CD4-positive, alpha-beta T cell treated with Interleukin-21 for 1 hour (primary cell): ENCODE measurements at regions not wholly inside any gene's neighbourhood (a gene's known extent, or its start where the extent isn't known, plus 50 kb on each side); places are given as distances from the start of the nearest gene placed in this dataset.
"Not testable (repeated sequence)": the region's sequence is repeated elsewhere in the genome, so short reads cannot be mapped to it uniquely, and the experiment has no call there.

ENCODE experiments used
- DNase-seq: peaks from one replicate; pipeline ENCODE4 v3.0.0-alpha.2; 2020

GRCh38 chr12:75862692-75863471, 168.7 kb downstream of the PHLDA1 start:
- no peak for DNase-seq

GRCh38 chr12:75859868-75860267, 171.7 kb downstream of the PHLDA1 start:
- DNase-seq: no peak

DNA sequence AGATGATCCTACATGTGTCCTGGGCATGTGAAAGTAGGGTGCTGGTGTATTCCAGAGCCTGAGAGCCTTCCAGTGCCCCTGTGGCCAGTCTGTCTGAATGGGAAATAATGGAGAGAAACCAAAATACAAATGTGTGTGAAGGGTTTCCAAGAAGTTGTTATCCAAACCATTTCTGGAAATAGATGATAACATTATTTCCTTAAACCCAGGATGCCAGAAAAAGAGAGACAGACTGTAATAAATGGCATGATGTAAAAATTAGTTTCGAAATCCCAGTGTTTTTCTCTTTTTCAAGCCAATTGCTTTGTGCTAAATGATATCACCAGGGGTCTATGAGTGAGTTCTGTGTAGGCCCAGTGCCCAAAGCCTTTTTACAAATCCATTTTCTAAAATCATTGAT, 175.3 kb downstream of the PHLDA1 start:
- DNase-seq: no peak

GRCh38 chr12:75855360-75855759, 176.2 kb downstream of the PHLDA1 start:
- DNase-seq: no peak

- DNase-seq: no peak
Observed at GRCh38 chr12:75854681-75855309, 176.8 kb downstream of the PHLDA1 start.

DNA sequence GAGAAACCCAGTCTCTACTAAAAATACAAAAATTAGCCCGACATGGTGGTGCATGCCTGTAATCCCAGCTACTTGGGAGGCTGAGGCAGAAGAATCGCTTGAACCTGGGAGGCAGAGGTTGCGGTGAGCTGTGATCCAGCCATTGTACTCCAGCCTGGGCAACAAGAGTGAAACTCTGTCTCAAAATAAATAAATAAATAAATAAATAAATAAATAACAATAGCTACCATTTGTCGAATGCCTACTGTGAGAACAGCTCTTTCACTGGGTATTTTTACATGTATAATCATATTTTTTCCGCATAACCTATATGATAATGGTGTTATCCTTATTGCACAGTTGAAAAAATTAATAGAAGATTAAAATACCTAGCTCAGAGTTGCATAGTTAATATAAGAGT, 177.4 kb downstream of the PHLDA1 start:
- DNase-seq: not testable (repeated sequence)

GRCh38 chr12:75853626-75854025, 177.9 kb downstream of the PHLDA1 start:
- DNase-seq: no peak

GRCh38 chr12:75852956-75853355, 178.6 kb downstream of the PHLDA1 start:
- DNase-seq: no peak

DNA sequence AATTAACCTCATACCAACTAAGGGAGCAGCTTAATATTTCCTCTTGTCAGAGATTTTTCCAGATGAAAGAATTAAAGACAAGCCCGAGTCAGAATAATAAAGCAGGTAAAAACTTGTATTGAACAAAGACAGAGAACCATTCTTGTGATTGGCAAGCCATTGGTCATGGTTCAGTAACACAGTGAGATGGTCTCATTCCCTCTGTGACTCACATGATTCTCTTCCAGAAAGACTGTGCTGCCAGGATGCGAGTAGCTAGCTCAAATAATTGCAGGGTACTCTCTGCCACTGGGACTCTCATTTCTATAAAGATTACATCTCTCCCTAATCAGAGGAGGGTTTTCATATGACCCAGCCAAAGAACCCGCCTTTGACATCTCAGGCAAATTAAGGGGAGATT, 179.4 kb downstream of the PHLDA1 start:
- DNase-seq: no peak

DNA sequence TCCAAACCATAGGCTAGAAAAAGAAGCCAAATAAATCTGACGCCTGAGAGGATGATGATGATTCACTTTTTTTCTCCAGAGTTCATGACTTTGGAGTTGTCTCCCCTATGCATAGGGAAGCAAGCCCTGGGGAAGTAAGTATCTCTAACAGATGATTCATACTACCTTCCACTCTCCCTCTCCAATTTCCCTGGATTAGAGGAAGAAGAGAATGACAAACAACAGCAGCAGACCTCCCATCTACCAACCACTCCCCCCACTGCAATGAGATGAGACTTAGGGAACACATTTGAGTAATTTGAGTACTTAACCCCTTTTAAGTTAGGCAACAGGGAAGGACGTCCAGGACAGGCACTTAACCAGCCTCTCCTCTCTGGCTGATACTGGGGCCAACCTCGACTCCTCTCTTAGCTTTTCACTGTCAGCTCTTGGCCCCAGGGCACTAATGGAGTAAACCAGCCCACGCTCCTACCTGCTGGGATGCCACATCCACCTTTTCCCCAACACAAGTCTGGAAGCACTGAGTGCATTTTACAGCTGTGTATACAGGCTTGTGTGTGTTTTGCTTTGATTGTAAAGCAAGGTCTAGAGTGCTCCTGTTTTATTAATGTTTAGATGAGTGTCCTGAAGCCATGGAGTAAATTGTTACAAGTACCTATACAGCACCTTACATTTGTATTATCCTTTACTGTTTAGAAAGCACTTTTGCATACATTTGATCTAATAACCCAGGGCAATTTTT, 180.7 kb downstream of the PHLDA1 start:
- no peak for DNase-seq

GRCh38 chr12:75848961-75849360, 182.6 kb downstream of the PHLDA1 start:
- DNase-seq: no peak

- DNase-seq: no peak
Observed at GRCh38 chr12:75848431-75848925, 183.1 kb downstream of the PHLDA1 start.

DNA sequence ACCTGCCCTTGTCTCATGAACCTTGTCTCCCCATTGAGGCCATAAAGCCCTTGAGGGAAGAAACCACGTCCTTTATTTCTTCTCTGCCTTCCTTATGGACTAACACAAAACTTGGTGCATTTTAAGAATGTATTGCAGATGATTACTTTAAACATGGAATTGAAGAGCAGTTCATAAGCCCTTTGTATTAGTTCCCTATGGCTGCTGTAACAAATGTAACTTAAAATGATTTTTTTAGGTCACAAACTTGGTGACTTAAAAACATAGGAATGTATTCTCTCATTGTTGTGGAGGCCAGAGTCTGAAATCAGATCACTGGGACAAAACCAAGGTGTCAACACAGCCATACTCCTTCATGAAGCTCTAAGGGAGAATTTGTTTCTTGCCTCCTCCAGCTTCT, 185.5 kb downstream of the PHLDA1 start:
- DNase-seq: no peak

- no peak for DNase-seq
Observed at GRCh38 chr12:75844985-75845384, 186.6 kb downstream of the PHLDA1 start.

DNA sequence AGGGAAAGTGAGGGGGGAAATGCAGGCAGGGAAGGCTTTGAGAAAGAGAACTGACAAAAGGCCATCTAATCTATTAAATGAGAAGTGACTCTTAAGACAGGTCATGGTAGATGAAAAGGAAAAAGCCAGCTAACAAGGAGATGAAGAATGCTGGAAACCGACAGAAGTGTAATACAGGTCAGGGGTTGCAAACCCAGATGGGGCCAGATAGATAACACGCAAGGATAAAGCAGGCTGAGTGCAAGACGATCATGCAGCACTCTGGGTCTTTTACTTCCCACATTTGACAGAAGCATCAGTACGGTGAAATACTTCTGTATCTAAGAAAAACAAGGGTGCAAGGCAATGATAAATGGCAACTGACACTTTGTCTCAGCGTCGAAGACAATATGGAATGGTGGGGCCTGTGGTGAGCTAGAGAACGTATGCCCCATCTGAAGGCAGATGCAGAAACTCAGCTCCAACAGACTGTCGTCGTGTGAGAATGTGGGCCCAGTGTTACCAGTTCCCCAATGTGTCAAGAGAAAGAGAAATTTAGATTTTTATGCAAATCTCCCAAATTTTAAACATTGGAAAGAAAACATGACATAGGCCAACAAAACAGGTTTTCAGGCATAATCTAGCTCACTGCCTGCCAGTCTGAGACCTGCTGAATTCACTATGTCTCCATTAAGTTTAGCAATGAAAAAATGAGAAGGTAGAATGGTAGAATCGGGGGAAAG, 187.4 kb downstream of the PHLDA1 start:
- no peak for DNase-seq

GRCh38 chr12:75842090-75842489, 189.5 kb downstream of the PHLDA1 start:
- no peak for DNase-seq

- no peak for DNase-seq
Observed at GRCh38 chr12:75840994-75841355, 190.6 kb downstream of the PHLDA1 start.

GRCh38 chr12:75838309-75838708, 193.3 kb downstream of the PHLDA1 start:
- no peak for DNase-seq

GRCh38 chr12:75837700-75838099, 193.9 kb downstream of the PHLDA1 start:
- DNase-seq: no peak

DNA sequence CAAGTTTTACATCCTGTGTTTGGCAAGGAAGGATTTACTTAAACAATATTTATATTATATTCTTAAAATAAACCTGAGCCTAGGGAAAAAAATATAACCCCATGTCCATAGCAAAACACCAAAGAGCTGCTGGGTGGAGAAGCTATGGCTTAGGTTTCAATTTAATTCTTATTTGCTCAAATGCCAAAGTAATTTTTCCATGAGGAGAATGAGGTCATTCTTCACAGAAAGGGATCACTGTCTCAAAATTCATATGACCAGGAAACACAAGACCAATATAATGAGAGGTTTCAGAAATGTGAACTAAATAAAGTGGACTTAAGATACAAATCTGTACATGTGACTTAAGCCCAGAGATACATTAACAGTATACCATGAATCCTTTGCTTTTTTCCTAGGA, 195.0 kb downstream of the PHLDA1 start:
- no peak for DNase-seq

- DNase-seq: no peak
Observed at GRCh38 chr12:75834591-75834990, 197.0 kb downstream of the PHLDA1 start.

DNA sequence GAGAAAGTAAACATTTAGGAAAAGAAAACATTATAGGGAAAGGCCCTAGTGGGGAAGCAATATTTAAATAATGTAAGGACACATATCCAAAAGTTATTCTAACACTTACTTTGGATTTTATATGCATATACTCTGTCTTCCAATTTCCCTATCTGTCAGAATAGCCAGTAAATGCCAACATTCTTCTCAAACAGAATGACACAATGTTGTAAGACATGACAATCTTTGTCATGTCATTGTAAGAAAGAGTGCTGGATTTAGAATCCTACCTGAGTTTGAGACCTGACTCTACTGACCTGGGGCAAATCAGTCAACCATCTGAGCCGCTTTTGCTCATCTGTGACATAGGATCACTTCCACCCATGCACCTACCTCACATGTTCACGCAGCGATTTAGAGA, 198.3 kb downstream of the PHLDA1 start:
- DNase-seq: no peak

GRCh38 chr12:75831402-75831801, 200.2 kb downstream of the PHLDA1 start:
- no peak for DNase-seq
